LNCaP clone FGC (cell line): ENCODE measurements at regions not wholly inside any gene's neighbourhood (a gene's known extent, or its start where the extent isn't known, plus 50 kb on each side); places are given as distances from the start of the nearest gene placed in this dataset.

Source experiments
- DNase-seq: peaks from one replicate; pipeline ENCODE4 v3.0.0-alpha.2; 2011; ENCODE audit warnings: low read depth
- H3K4me3 ChIP-seq: 2 replicates; pipeline ENCODE4 v1.5.1; 2011; ENCODE audit warnings: mild to moderate bottlenecking, low read depth, low read length, control low read depth
- TF ChIP-seq, protein P1 (sequence below): IDR thresholded peaks from 2 replicates; pipeline ENCODE4 v1.5.1; 2012; ENCODE audit warnings: mild to moderate bottlenecking; ENCODE audit not compliant: control insufficient read depth, insufficient read depth; ENCODE audit errors: extremely low read depth

DNA sequence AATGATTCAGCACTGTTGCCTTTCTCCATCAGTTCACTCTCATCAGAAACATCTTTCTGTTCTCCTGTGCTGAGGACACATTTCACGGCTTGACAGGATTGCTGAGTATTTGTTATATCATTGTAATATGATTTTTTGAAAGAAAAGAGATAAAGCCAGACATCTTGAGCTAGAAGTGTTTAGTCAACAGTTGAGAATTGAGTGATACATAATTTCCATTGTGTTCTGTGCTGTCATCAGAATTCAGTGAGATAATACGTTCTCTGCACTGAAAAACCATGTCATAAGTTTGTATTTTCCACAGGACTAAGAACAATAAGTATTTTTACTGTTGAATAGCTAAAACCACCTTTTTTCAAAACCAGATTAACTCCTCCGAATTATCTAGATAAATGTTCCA is 50.2 kb upstream of the GPRIN3 start:
- no peak overlapping the region for H3K4me3 ChIP-seq
- DNase-seq: no peak
- TF ChIP-seq, protein P1, sequence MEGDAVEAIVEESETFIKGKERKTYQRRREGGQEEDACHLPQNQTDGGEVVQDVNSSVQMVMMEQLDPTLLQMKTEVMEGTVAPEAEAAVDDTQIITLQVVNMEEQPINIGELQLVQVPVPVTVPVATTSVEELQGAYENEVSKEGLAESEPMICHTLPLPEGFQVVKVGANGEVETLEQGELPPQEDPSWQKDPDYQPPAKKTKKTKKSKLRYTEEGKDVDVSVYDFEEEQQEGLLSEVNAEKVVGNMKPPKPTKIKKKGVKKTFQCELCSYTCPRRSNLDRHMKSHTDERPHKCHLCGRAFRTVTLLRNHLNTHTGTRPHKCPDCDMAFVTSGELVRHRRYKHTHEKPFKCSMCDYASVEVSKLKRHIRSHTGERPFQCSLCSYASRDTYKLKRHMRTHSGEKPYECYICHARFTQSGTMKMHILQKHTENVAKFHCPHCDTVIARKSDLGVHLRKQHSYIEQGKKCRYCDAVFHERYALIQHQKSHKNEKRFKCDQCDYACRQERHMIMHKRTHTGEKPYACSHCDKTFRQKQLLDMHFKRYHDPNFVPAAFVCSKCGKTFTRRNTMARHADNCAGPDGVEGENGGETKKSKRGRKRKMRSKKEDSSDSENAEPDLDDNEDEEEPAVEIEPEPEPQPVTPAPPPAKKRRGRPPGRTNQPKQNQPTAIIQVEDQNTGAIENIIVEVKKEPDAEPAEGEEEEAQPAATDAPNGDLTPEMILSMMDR: no peak
